ENCODE measurements at regions not wholly inside any gene's neighbourhood (a gene's known extent, or its start where the extent isn't known, plus 50 kb on each side); places are given as distances from the start of the nearest gene placed in this dataset.

DNA sequence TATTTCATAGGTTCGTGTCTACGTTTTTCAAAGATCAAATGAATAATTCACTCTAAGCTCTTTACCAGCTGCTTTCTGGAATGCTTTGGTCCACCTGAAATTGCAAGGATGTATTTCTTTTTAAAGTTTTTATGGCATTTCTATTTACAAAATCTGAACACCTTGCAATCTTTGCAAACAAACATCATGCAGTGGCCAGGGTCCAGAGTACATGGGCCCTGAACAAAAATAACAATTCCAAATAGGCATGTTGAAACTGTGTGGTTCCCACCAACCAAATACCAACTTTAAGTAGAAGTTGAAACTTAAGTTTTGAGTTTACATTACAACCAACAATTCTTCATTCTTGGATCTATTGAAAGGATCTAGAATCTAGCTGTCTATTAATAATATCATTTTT, 180.1 kb upstream of the FTMT start:
- TF ChIP-seq CTCF (IDR thresholded peaks at IDR 0.05; ENCODE audit: control insufficient read depth, insufficient read depth, low read depth, low read length, missing control alignments) = no peak
- no peak for DNase-seq (ENCODE audit: low read depth)
- H3K4me3 ChIP-seq (ENCODE audit: control insufficient read depth, low read depth, low read length) = no peak overlapping the region

DNA sequence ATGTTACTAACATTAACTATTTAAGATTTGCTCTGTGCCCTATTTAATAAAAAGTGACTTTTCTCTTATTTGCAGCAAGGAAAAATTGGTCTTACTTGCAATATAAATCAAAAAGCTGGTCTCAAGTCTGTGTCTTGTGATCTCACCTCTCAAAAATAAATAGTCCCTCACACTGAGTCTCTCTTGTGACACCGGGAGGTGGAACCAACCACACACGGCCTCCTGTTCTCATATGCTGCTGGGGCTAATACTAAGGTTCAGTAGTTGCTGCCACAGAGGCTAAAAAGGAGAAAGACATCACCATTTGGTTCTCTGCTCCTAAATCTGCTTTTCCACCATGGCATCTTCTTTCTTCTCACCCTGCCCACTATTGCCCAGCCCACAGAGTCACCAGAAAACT, 175.8 kb upstream of the FTMT start:
- no peak for TF ChIP-seq CTCF (IDR thresholded peaks at IDR 0.05; ENCODE audit: control insufficient read depth, insufficient read depth, low read depth, low read length, missing control alignments)
- H3K4me3 ChIP-seq (ENCODE audit: control insufficient read depth, low read depth, low read length) = no peak overlapping the region
- DNase-seq (ENCODE audit: low read depth) = no peak

DNA sequence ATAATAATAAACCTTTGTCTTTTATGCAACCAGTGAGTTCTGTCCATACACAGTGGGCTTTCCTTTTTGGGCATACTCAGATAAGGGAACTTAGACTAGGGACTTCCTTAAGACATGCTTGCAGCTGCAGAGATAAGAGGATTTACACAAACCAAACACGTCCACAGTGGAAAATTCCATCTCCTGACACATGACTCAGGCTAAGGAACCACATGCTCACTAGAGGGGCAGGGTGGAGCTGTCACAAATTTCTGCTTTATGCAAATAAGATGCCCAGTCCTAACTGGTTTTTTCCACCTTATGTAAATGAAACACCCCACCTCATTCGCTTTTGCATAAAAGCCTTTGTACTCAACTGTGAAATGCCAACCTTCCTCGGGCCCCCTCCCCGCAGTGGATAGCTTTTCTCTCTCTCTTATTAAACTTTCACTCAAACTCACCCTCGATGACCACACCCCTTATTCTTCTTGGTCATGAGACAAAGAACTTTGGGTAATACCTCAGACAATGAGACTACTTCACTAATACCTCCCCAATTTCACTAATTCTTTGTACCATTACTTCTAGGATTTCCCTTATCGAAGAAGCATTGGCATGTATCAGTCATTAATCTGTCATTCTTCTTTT, 170.3 kb upstream of the FTMT start:
- H3K4me3 ChIP-seq (ENCODE audit: control insufficient read depth, low read depth, low read length) = no peak overlapping the region
- no peak for TF ChIP-seq CTCF (IDR thresholded peaks at IDR 0.05; ENCODE audit: control insufficient read depth, insufficient read depth, low read depth, low read length, missing control alignments)
- no peak for DNase-seq (ENCODE audit: low read depth)

DNA sequence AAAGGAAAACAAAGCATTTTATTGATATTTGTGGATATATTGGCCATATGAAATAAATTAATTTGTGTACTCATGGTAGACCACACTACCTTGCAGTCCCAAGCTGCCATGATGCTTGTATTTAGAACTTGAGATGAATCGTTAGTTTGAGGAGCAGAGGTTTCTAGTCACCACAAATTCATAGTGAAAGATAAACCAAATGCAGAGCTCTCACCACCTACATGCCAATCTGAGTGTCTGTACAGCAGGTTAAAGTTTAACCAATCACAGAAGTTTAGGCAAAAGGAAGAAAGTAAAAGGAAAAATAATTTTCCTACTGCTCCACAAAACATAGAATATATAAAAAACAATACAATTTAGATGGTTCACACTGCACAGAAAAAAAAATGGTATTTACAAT, 163.6 kb upstream of the FTMT start:
- H3K4me3 ChIP-seq (ENCODE audit: control insufficient read depth, low read depth, low read length) = no peak overlapping the region
- no peak for DNase-seq (ENCODE audit: low read depth)
- TF ChIP-seq CTCF (IDR thresholded peaks at IDR 0.05; ENCODE audit: control insufficient read depth, insufficient read depth, low read depth, low read length, missing control alignments) = no peak

GRCh38 chr5:121688781-121689180, 162.9 kb upstream of the FTMT start:
- no peak for DNase-seq (ENCODE audit: low read depth)
- TF ChIP-seq CTCF (IDR thresholded peaks at IDR 0.05; ENCODE audit: control insufficient read depth, insufficient read depth, low read depth, low read length, missing control alignments) = no peak
- no peak overlapping the region for H3K4me3 ChIP-seq (ENCODE audit: control insufficient read depth, low read depth, low read length)

DNA sequence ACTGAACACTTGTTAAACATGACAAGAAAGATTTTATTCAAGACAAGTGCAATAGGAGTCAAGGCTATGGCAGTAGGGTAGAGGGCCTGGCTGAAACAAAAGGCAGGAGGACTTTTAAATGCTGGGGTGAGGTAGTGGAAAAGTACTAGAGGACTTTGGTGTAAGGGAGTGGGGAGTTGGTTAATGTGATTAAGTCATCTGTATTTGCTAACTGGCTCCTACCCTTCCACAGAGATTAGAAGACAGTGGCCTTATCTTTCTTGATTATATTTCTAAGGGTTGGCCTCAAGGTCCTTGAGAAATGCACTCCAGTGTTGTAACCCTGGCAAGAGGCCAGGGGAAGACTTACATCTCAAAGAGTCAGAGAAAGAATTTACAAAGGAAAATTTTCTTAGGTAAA, 160.2 kb upstream of the FTMT start:
- no peak for TF ChIP-seq CTCF (IDR thresholded peaks at IDR 0.05; ENCODE audit: control insufficient read depth, insufficient read depth, low read depth, low read length, missing control alignments)
- no peak for DNase-seq (ENCODE audit: low read depth)
- H3K4me3 ChIP-seq (ENCODE audit: control insufficient read depth, low read depth, low read length) = no peak overlapping the region

GRCh38 chr5:121692158-121692557, 159.5 kb upstream of the FTMT start:
- no peak overlapping the region for H3K4me3 ChIP-seq (ENCODE audit: control insufficient read depth, low read depth, low read length)
- TF ChIP-seq CTCF (IDR thresholded peaks at IDR 0.05; ENCODE audit: control insufficient read depth, insufficient read depth, low read depth, low read length, missing control alignments) = no peak
- DNase-seq (ENCODE audit: low read depth) = no peak

Data from AG09309 (cell line).